ENCODE measurements at regions not wholly inside any gene's neighbourhood (a gene's known extent, or its start where the extent isn't known, plus 50 kb on each side); places are given as distances from the start of the nearest gene placed in this dataset.
"Not testable (repeated sequence)": the region's sequence is repeated elsewhere in the genome, so short reads cannot be mapped to it uniquely, and the experiment has no call there.

DNA sequence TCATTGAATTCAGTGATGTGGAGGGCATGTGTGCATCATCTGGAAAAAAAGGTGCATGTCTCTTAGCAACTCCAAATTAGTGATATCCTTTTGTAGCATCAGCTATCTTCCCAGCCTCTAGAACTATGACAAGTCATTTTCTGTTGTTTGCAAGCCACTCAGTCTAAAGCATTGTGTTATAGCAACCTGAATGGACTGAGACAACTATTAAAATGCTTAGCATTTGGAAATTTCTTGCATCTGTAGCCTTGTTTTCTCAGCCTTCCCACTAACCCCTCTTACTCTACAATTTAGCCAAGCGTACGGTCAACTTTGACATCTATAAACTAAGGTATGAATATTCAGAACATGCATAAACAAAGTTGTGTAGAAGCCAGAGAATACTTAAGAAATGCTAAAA lies 777.1 kb upstream of the CDH18 start:
- DNase-seq; H3K27me3 ChIP-seq; H3K36me3 ChIP-seq; H3K4me1 ChIP-seq; H3K27ac ChIP-seq; H3K4me3 ChIP-seq; intact Hi-C loops (cut with DNase I); H3K9me3 ChIP-seq: not testable (repeated sequence)
- WGBS, 2 donors, result no CpG with 5 or more reads among the region's 2 CpGs

DNA sequence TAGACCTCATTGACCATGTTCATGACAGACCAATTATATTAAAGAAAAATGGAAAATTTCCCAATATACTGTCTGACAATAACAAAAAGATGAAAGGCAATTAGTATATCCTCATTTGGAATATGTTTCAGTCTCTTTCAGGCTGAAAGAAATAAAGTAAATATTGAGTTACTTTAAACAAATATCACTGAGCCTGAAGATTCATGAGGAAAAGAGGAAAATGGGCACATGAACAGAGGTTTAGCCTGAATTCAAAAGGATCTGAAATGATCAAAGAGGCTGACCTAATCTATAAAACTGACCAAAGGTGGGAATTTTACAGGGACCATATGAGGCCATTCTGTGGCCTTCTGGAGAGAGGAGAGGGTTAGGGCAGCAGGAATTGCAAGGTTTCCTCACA lies 771.5 kb upstream of the CDH18 start:
- H3K27me3 ChIP-seq; DNase-seq; intact Hi-C loops (cut with DNase I); H3K9me3 ChIP-seq; H3K4me3 ChIP-seq; H3K4me1 ChIP-seq; H3K27ac ChIP-seq; H3K36me3 ChIP-seq: not testable (repeated sequence)

DNA sequence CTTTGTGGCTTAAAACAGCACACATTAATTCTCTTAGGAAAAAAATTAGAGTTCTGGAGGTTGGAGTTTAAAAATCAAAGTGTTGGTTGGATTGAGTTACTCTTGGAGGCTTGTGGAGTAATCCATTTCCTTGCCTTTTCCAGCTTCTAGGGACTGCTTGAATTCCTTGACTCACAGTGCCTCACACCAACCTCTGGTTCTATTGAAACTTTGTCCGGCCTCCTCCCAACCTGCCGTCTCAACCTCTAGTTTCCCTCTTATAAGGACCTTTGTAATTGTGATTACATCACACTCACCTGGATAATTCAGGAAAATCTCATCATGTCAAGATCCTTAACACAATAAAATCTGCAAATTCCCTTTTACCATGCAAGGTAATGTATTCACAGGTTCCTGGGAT lies 764.2 kb upstream of the CDH18 start:
- H3K27ac ChIP-seq; H3K27me3 ChIP-seq; H3K4me3 ChIP-seq; intact Hi-C loops (cut with DNase I); H3K36me3 ChIP-seq; H3K4me1 ChIP-seq; DNase-seq; H3K9me3 ChIP-seq: not testable (repeated sequence)
- WGBS, 2 donors, result no CpG with 5 or more reads among the region's 2 CpGs

DNA sequence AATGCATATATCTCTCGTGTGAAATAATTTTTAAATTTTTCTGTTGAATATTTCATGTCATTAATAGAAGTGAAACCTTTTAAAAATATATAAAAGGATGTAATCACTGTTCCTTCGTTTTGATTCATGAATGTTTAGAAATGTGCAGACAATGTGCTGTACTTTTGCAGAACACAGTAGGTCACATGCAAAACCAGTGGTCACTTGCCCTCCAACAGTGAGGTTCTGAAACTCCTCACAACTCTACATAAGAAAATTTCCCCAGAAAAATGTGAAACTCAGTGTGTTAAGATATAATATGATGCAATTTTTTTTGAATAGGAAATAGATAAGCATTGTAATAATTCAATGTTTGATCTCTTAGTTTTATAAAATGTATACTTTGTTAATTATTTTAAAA lies 747.7 kb upstream of the CDH18 start:
- H3K27ac ChIP-seq; H3K36me3 ChIP-seq; H3K9me3 ChIP-seq; H3K4me3 ChIP-seq; H3K4me1 ChIP-seq; DNase-seq; intact Hi-C loops (cut with DNase I); H3K27me3 ChIP-seq: not testable (repeated sequence)
- 44 to 65% methylated on average over 2 of the region's 2 CpGs for WGBS, 2 donors

DNA sequence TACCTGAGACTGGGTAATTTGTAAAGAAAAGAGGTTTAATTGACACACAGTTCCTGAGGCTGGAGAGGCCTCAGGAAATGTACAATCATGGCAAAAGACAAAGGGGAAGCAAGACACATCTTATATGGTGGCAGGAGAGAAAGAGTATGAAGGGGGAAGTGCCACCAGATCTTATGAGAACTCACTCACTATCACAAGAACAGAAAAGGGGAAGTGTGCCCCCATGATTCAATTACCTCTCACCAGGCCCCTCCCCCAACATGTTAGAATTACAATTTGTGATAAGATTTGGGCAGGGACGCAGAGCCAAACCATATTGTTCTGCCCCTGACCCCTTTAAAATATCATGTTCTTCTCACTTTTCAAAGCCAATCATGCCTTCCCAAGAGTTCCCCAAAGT lies 744.2 kb upstream of the CDH18 start:
- WGBS, 2 donors, result 81 to 83% methylated on average over 1 of the region's 1 CpG
- intact Hi-C loops (cut with DNase I); H3K27me3 ChIP-seq; H3K9me3 ChIP-seq; H3K4me1 ChIP-seq; H3K4me3 ChIP-seq; H3K27ac ChIP-seq; DNase-seq; H3K36me3 ChIP-seq: not testable (repeated sequence)

DNA sequence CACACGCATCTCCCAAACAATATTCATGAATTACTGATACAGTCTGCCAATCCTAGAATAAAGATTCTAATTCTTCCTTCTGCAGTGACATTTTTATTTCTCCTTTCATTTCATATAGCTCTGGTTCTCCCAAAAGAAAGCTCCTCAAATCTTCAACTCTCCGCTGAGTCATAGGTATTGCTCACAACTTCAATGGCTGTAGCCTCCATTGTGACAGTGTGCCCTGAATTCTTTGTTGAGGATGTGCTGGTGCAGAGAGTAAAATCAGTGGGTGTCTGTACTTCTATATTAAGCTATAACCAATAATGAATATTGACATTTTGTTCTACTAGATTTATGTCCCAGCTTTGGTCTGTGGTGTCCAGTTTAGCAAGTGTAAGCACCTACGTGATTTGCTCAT lies 733.3 kb upstream of the CDH18 start:
- H3K4me1 ChIP-seq; H3K27me3 ChIP-seq; H3K36me3 ChIP-seq; DNase-seq; H3K4me3 ChIP-seq; H3K27ac ChIP-seq; H3K9me3 ChIP-seq; intact Hi-C loops (cut with DNase I): not testable (repeated sequence)
- 88 to 91% methylated on average over 3 of the region's 3 CpGs for WGBS, 2 donors

DNA sequence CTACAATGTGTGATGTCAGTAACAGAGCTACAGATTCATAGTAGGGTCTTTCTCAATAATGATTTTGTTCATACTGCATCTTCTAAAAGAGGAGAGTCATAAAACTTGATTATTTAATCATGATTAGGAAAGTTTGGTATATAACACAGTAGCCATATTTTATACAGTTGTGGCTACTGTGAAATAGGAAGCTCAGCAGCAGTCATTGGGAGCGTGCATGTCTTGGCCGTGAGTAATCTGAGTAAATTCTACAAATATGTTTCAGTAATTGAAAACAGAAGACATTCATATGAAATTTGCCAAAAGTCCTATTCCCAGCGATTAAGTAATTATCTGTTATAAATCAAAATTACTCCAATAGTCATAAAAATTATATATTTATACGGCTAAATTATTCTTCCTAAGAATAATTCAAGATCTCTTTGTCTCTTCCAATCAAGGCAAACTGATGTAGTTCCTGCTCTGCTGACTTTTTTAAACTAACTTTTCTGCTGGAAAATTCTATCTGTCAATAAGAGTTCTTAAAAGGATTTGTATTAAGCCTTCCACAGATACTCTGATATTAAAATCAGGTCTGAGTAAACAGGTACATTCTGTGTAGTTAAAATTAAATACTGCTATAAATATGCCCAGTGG lies 723.6 kb upstream of the CDH18 start:
- H3K4me1 ChIP-seq; H3K27ac ChIP-seq; H3K4me3 ChIP-seq; H3K36me3 ChIP-seq; H3K27me3 ChIP-seq; intact Hi-C loops (cut with DNase I); H3K9me3 ChIP-seq; DNase-seq: not testable (repeated sequence)
- 83 to 91% methylated on average over 4 of the region's 4 CpGs for WGBS, 2 donors

DNA sequence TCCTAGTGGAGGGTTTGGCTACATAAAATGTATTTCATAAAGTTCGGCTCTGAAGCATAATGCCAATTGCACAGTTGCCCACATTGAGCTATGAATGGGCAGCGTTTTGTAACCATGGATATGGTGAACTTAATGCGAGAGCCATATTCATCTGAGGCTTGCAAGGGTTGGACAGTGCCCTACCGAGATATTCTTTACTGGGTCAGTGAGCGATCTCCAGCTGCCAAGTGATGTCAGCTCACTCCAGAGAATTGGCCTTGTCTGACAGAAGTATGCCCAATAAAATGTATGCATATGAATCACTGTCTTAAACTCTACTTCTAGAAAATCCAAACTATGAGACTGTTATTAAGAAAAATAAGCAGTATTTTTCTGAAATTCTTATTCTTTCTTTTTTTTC lies 719.6 kb upstream of the CDH18 start:
- 81 to 84% methylated on average over 5 of the region's 5 CpGs for WGBS, 2 donors

DNA sequence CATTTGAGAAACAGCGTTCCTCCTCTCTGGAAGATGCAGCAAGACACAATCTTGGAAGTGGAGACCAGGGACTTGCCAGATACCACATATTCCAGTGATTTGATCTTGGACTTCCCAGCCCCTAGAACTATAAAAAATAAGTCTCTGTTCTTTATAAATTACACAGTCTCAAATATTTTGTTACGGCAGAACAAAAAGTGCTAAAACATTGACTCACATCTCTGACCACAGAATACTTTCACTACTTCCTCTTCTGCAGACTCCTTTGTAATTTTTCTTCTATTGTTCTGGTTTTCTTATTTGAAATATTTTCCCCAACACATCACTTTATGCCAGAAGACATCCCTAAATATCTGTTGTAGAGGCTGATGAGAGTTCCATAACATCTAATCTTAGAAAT lies 706.1 kb upstream of the CDH18 start:
- DNase-seq, result no peak
- 38 to 71% methylated on average over 2 of the region's 2 CpGs for WGBS, 2 donors
- H3K9me3 ChIP-seq, result no peaks in the 10 kb centered on the region
- H3K27ac ChIP-seq, result no peak overlapping the region
- H3K27me3 ChIP-seq, result no peaks in the 10 kb centered on the region
- TF ChIP-seq EP300 (IDR thresholded peaks at IDR 0.05) (no peak), POLR2AphosphoS5 (IDR thresholded peaks at IDR 0.05) (no peak), POLR2A (IDR thresholded peaks at IDR 0.05) (no peak)
- TF ChIP-seq, protein P1, sequence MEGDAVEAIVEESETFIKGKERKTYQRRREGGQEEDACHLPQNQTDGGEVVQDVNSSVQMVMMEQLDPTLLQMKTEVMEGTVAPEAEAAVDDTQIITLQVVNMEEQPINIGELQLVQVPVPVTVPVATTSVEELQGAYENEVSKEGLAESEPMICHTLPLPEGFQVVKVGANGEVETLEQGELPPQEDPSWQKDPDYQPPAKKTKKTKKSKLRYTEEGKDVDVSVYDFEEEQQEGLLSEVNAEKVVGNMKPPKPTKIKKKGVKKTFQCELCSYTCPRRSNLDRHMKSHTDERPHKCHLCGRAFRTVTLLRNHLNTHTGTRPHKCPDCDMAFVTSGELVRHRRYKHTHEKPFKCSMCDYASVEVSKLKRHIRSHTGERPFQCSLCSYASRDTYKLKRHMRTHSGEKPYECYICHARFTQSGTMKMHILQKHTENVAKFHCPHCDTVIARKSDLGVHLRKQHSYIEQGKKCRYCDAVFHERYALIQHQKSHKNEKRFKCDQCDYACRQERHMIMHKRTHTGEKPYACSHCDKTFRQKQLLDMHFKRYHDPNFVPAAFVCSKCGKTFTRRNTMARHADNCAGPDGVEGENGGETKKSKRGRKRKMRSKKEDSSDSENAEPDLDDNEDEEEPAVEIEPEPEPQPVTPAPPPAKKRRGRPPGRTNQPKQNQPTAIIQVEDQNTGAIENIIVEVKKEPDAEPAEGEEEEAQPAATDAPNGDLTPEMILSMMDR (IDR thresholded peaks at IDR 0.05), result no peak
- intact Hi-C loops (cut with DNase I), result no loop called here
- no peak overlapping the region for H3K4me3 ChIP-seq
- H3K36me3 ChIP-seq, result no peaks in the 10 kb centered on the region
- H3K4me1 ChIP-seq, result no peaks in the 10 kb centered on the region

More for the DNA sequence above, 719.6 kb upstream of the CDH18 start:
- H3K9me3 ChIP-seq; H3K4me1 ChIP-seq; H3K4me3 ChIP-seq; H3K27ac ChIP-seq; H3K27me3 ChIP-seq; intact Hi-C loops (cut with DNase I); H3K36me3 ChIP-seq; DNase-seq: not testable (repeated sequence)
